HG02981 (cell line): ENCODE measurements at regions not wholly inside any gene's neighbourhood (a gene's known extent, or its start where the extent isn't known, plus 50 kb on each side); places are given as distances from the start of the nearest gene placed in this dataset.

Experiments
- ATAC-seq: cut with Tn5 transposase; IDR thresholded peaks from one replicate; pipeline ENCODE4 v1.9.1; 2021; ENCODE audit warnings: mild to moderate bottlenecking, moderate library complexity; ENCODE audit not compliant: unreplicated experiment

DNA sequence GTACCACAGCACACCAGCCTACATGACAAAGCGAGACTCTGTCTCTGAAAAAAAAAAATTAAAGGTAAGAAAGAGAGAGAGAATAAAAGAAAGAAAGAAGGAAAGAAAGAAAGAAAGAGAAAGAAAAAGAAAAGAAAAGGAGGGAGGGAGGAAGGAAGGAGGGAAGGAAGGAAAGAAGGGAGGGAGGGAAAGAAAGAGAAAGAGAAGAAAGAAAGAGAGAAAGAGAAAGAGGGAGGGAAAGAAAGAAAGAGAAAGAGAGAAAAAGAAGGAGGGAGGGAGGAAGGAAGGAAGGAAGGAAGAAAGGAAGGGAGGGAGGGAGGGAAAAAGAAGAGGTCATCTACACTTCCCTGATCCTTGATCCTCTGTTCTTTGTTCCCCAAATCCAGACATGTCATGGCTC lies 104.8 kb upstream of the GJB5 start:
- ATAC-seq: no peak

DNA sequence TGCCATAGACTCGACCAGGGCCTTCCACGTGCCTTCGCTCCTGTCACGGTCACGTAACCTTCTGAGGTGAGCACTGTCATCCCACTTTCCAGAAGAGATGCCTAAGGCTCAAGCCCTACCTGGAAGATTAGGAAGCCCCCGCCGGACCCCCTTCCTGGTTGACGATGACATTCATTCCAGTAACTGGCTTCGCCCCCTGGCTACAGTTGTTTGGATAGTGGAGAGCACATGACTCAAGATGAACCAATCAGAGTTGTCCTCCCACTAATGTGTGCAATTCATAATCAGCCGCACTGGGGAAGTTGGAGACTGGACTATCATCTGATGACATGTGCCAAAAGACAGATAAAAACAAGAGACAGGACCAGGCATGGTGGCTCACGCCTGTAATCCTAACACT lies 104.0 kb upstream of the GJB5 start:
- no peak for ATAC-seq

DNA sequence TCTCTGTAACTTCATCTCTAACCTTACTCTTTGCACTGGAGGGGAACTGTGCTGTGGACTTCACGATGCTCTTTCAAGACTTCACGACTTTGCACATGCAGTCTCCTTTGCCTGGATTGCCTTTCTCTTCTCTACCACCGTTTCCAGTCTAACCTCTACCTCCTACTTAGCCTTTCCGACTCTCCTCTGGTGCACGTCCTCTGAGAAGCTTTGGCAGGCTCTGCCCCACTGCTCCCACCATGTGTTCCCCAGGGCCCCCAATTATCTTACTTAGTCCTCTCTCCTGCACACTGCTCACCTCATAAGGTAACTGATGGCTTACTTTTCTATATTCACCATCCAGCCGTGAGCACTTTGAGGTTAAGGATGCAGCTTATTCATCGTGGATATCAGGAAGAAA lies 101.7 kb upstream of the GJB5 start:
- no peak for ATAC-seq

DNA sequence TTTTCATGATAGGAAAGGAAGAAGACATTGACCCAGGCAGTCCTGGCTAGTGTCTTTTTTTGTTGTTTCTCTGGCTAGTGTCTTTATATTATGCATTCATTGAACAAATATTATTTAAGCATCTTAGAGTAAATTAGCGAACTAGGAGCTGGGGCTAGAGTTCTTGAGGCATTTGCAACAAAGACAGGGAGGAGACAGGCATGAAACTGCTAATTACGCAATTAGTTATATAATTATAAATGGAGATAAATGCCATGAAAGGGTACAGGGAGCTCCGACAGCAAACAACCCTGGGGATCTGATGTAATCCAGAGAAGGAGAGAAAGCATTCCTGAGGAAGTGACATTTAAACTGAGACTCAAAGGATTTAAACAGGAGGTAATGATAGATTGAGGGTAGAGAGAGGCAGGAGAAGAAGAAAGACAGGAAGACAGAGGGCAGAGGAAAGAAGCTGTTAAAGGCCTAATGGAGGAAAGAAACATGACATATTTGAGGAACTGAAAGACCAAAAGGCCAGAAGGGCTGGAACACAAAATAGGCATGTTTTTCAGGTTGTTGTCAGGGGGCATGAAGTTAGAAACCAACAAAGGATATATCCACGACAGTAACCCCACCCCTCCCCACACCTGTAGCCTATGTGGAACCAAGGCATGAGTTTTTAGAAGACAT lies 99.5 kb upstream of the GJB5 start:
- ATAC-seq: no peak

DNA sequence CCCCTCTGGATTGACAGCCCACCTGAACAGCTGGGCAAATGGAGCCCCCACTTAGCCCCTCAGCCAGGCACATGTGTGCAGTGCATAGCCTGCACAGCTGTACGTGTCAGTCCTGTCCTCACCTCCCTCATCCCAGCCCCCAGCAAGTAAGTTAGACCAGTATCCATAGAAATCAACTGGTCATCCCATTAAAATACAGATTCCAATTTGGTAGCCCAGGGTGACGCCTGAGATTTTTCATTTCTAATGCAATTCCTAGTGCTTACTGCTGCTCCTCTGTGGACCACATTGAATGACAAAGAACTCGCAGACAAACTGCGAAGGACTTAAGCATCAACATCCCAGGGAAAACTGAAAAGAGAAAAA lies 99.0 kb upstream of the GJB5 start:
- no peak for ATAC-seq

DNA sequence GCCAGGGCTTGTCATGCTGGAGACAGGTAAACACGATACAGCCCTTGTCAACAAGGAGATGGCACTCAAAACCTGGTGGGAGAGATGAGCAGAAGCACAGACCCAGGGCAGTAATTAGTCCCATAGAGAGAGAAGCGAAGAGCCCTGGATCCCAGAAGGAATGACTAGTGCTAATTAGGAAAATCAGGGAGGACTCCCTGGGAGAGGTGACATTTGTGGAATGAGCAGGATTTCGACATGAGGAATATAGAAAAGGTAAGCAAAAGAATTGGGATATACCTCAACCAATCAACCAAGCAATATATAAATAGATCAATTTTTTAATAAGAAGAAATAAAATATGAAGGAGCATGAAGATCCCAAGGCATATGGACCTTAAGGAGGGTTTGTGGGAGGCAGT lies 98.5 kb upstream of the GJB5 start:
- ATAC-seq: no peak

DNA sequence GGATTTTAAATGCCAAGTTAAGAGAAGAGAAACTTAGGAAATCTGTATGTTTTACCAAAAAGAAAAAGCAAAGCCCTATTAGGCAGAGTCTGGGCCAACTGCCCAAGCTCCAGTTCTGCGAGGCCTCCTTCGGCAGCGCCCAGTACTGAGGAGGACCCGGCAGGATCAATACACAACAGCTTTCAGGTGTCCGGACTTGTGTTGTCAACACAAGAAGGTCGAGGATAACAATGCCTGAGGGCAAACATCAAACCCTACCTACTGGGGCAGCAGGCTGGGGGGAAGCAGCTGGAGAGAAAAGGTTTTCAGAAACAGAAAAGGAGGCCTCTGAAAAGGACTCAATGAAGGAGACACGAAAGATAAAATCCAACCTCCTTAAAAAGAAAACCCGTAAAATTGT lies 98.1 kb upstream of the GJB5 start:
- no peak for ATAC-seq

DNA sequence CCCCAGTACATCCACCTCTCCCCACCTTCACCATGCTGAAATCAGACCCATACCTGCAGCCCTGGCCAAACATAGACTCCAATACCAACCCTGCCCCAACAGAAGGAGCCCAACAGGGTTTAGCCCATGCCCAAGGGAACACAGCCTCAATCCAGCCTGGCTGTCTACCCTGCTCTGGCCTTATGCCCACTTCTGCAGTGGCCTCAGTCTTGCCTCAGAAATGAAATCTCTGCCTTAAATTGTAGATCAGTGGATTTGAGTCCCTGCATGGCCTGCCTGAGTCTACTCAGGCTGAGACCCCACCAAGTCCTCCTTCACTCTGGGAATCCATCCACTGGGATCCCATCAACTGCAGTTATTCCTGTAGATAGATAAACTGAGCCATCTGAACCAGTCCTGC lies 97.6 kb upstream of the GJB5 start:
- ATAC-seq: no peak

DNA sequence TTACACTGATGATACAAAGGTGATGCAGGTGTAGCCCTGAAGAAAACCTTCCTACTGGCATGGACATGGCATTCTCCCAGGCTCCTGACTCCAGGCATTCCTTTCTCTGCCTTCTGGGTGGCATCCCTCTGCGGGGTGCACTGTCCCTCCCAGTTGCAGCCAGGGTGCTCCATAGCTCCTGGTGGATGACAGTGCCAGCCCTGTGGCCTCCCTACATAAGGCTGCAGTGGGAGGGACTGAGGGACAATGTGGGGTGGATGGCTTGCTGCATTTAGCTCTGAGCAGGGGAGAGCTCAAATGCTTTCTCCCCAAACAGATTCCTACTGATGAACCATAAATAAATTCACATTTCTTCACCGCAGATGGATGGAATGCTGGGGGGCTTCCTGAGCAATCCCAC lies 97.0 kb upstream of the GJB5 start:
- ATAC-seq: no peak

DNA sequence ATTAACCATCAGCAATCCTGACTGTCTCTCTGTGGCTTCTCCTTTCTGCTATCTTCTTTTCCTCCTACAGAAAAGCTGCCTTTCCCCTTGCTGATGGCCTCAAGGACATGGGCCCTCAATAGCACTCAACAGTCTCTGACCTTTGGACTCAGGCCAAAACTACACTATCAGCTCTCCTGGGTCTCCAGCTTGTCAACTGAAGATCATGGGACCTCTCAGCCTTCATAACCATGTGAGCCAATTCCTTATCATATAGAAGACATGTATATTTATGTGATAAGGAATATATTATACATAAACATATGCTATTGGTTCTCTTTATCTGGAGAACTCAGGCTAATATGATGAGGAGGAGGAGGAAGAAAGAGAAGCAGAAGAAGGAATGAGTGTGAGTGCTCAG lies 91.8 kb upstream of the GJB5 start:
- ATAC-seq: no peak

DNA sequence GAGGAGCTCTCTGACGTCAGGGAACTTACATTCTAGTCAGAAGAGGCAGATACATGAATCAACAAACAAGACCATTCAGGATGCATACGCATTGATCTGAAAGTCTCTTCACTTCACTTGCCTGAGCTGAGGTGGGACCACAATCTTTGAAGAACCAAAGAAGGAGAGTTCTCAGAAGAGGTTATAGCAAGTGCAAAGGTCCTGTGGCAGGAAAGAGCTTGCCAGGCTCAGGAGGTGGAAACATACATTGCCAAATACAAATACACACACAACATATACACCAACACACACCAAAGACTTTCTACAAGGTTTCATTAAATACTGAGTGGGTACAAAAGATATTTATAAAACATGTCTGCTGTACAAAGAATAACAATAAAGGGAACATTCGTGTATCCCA lies 86.8 kb upstream of the GJB5 start:
- ATAC-seq: no peak

DNA sequence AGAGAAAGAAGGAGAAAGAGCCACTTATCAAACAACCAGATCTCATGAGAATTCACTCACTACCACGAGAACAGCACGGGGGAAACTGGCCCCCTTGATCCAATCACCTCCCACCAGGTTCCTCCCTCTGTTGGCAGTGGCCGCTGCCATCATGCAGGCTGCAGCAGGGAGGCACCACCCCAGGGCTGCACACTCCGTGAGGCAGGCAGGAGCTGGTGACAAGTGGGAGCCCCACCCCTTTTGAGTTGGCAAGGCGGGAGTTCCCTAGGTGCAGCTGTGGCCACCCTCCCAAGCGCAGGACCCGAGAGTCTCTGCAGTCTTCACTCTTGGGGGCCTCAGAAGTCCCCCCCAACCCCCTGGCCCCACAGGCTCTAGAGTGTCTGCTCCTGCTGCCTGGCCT lies 83.9 kb upstream of the GJB5 start:
- no peak for ATAC-seq

DNA sequence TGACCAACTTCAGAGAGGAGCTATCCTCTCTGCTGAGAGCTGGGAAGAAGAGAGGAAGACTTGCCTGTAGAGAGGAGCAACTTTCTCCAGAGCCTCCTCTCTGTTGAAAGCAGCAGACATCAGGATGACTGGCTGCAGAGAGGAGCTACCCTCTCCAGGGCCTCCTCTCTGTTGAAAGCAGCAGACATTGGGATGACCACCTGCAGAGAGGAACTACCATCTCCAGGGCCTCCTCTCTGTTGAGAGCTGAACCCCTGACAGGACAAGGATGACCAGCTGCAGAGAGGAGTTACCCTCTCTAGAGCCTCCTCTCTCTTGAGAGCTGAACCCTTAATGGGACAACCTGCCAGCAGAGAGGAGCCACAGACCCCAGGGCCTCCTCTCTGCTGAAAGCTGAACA lies 83.0 kb upstream of the GJB5 start:
- no peak for ATAC-seq

DNA sequence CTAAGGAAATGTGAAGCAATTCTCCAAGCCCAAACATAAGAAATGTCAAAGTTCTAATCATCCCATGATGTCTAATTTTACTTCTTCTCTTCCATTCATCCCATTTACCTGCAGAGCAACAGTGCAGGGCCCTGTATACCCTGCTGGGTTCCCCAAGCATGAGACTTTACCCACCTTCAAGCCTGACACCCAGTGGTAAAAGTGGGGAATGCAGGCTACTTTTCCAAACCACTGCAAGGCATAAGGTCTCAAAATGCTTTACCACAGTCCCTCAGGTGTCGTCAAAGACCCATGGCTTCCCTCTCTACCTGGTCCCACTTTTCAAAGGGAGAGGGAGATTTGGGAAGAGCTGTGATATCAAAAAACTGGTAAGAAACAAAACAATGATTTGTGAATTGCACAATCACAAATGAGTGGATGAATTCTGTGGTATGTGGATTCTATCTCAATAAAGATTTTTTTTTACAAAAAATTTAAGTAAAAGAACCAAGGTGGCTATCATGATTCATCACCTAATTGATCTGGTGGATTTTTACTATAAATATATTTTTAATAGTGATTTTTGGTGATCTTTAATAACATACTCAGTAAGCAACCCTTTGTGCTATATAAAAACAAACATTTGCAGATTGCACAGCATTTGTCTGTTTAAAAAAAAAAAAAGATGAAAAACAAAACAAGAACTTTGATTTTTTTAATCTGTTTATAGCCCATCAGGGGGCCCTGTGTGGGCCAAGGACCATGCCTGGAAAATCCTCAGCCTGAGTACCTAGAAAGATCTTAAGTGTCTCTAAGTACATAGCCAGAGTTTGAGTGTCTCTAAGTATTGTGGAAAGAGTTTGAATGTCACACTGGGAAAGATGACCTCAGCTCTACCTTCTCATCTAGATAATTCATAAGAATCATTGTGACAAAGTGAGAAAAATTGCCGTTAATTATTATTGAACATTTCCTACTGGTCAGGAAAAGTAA lies 73.1 kb upstream of the GJB5 start:
- no peak for ATAC-seq

DNA sequence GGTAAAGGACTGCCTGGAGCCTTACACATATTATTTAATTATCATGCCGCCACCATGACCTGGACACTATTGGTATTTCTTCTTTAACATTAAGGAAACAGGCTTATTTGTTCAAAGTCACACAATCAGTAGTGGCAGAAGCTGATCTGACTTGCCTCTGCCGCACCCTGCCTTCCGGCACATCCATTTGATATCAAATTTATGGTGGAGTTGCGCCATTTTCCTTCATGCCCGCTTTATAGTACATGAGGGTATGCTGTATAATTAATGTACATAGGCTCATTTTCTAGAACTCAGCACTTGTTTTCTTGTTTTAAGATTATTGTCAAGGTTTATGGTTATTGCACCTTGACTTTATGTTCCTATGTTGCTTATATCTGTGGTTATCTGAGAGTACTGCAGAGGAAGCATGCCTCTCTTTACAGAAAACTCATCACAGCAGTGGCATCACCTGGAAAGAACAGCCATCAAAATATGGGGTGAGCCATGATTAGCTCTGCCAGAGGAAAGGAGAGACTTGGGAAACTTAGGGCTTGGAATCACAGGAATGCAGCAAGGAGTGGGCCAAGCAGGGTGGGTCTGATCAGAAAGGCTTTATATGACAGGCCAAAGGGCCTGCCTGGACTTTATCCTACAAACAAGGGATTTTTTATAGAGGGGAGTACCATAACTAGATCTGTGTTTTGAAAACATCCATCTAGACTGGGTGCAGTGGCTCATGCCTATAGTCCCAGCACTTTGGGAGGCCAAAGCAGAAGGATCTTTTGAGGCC lies 72.2 kb upstream of the GJB5 start:
- ATAC-seq: no peak

DNA sequence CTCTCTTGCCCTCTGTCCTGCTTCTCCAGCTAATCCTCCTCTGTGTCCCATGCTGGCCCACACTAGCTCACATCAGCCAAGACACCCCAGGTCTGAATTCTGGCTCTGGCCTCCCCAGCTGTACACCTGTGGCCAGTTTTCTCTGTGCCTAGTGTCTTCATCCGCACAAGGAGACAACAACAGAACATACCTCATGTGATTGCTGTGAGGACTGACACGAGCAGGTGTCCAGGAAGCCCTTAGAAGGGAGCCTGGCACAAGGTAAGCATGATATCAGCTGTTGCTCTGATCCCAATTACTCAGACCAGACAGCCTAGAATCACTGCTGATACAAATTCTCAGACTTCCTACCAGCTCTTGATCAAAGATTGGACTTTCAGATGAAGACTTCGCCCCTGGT lies 71.2 kb upstream of the GJB5 start:
- no peak for ATAC-seq

DNA sequence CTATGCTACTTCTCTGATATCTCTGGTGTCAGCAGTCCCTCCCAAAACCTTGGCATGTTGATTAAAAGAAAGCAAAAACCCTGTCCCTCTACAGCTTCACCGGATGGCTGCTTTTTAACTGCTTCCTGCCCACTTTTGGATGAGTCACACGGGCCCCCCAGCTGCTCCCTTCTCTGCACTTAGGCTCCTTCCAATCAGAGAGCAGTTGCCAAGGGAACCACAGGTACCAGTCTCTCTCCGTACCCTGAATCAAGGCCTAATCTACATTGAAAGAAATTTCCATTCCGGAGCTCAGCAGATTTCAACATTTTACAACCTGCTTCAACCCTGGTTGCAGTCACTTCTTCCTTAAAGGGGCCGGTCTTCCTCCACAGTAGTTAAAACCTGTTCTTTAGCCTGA lies 70.6 kb upstream of the GJB5 start:
- no peak for ATAC-seq

DNA sequence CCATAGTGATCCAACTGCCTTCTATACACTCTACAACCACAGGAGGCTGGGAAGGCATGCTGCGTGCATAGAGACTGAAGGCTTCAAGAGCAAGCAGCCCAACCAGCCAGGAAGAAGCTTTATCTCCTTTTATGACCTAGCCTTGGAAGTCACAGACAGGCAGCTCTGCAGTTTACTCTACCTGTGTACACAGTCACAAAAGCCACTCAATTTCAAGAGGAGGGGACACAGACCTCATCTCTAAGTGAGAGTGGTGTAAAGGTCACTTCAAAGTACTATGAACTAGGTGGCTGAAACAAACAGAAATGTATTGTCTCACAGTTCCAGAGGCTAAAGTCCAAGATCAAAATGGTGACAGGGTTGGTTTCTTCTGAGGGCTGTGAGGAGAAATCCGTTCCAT lies 69.6 kb upstream of the GJB5 start:
- no peak for ATAC-seq

DNA sequence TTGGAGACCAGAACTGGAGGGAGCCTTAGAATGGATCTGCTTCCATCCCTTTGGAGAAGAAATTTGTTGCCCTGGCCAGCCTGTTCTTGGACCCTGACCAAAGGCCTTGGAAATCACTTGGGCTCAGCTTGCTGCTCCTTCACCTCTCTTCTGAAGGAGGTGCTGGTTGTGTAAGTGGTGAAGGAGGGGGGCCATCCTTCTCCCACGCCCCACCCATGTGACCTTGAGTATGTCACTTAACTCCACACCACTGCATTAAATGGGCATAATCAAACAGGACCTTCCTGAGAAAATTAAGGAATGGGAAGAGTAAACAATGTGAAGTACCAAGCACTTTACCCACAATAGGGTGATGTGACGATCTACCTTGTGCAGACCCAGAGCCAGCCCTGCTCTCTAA lies 68.3 kb upstream of the GJB5 start:
- ATAC-seq: no peak

DNA sequence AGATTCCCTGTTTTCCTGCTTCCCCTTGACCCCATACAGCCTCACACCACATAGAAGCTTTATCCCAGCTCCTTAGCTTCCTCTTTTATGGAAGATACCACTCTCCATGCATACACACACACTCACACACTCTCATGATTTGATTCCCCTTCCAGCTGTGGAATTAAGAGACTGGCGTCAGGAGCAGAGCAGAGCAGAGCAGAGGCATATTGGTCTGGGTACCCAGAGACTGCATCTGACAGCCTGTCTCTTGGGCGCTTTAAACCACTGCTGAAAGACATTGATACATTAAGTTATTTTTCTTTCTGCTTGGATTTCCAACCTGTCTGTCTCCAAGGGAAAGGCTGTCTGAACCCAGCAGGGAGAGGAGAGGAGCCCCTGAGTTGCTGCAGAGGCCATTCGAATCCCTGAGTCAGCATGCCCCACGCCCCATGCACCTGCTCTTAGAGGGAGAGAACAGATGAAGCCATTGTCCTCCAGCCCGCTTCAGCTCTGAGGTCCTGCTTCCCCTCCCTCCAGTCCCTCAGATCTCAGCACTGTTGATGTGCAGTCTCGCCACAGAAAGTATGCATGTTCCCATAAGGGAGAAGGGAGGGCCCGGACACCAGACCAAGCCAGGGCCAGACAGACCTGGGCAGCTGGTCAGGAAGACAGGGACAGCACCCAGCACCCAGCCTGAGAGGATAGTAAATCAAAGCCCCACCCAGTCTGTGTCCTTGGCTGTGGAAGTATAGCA lies 66.7 kb upstream of the GJB5 start:
- no peak for ATAC-seq

DNA sequence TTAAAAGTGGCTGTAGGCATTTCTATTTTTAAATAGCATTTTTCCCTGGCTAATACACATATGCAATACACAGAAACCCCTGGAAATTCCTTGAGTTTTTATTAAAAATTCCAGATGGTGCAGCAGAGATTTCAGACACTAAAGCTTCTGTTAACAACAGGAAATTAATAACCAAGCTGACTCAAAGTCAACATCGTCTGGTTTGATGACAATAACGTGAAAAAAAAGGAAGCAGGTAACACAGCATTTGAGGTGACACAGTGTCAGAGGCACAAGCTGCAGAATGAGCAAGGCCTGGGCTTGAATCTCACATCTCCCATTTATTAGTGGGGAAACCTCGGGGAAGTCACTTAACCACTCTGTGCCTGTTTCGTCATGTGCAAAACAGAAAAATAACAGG lies 64.6 kb upstream of the GJB5 start:
- ATAC-seq: no peak
